ENCODE measurements at regions not wholly inside any gene's neighbourhood (a gene's known extent, or its start where the extent isn't known, plus 50 kb on each side); places are given as distances from the start of the nearest gene placed in this dataset.

DNA sequence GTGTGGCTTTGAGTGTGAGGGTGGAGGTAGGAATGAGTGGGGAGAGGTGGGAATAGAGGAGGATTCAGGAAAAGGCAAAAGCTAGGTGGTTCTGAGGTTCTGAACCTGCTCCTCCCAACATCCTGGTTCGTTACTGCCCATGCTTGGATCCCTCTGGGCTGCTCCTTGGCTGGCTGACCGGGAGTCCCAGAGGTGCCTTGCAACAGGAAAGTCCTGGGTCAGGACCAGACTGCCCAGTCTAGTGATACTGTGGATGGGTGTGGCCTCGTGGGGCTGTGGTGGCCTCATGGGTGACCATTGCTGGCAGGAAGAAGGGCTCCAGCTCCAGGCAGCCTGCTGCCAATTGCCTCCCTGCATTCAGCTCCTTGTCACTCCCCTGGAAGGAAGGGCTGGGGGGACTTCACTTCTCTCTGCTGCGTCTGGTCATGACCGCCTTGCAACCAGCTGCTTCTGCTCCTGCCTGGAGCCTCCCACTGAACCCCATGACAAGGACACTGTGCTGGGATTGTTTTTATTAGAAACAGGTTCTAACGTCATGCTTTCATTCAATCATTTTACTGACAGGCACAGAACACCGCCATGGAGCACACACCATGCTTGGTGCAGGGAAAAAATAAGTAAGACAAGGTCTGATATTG is 61.5 kb upstream of the UBL3 start:
- H2AFZ ChIP-seq (ENCODE audit: low read length), result no peak overlapping the region
- H3K4ac ChIP-seq (replicated peaks; ENCODE audit: insufficient read length, low read depth, low read length), result no peak overlapping the region
- no peak overlapping the region for H3K4me2 ChIP-seq (ENCODE audit: insufficient read depth in 1 of 2, low read depth in 2 of 2, low read length in 2 of 2)
- ChIA-PET POLR2A (ENCODE audit: partially characterized antibody) (no interaction called here), CTCF (ENCODE audit: partially characterized antibody) (interaction anchor here (1.2 to 3.1 kb wide), 5 partner anchors 9 to 140 kb away, joined by 3 to 14 read pairs (median 3); no protein-coding TSS in a partner anchor)
- no peak overlapping the region for H3K18ac ChIP-seq (ENCODE audit: extremely low read depth, low read length)
- H2BK5ac ChIP-seq (ENCODE audit: low read depth, low read length), result no peak overlapping the region
- H3K27me3 ChIP-seq (replicated peaks in 1 of 4; ENCODE audit: control insufficient read depth in 3 of 4, extremely low read depth in 1 of 4, insufficient read depth in 3 of 4, low read length in 3 of 4), result no peaks in the 10 kb centered on the region
- H3K79me2 ChIP-seq (ENCODE audit: control insufficient read depth in 1 of 2, insufficient read depth in 2 of 2, low read length in 2 of 2), result no peaks in the 10 kb centered on the region
- WGBS, 2 experiments (ENCODE audit: extremely low coverage in 1 of 2, insufficient coverage in 1 of 2, insufficient read length in 1 of 2, insufficient replicate concordance in 2 of 2, low coverage in 1 of 2, low lambda C conversion rate in 2 of 2, missing lambda C conversion rate in 1 of 2), result 86% methylated on average over 7 of the region's 7 CpGs; no CpG with 5 or more reads in 1 of the 2 experiments
- no peaks in the 10 kb centered on the region for H3K79me1 ChIP-seq (ENCODE audit: low read depth, low read length)
- H2BK12ac ChIP-seq (ENCODE audit: low read depth, low read length), result no peak overlapping the region
- H3K14ac ChIP-seq (ENCODE audit: insufficient read length), result no peak overlapping the region
- H3K4me1 ChIP-seq (replicated peaks in 1 of 4; ENCODE audit: control insufficient read depth in 3 of 4, insufficient read depth in 4 of 4, low read length in 3 of 4), result no peaks in the 10 kb centered on the region
- TF ChIP-seq RAD21 (IDR thresholded peaks at IDR 0.05 in 1 of 2, conservative IDR thresholded peaks at IDR 0.05 in 1 of 2; ENCODE audit: low read depth in 2 of 2, low read length in 2 of 2) (no peak), BACH1 (IDR thresholded peaks at IDR 0.05; ENCODE audit: low read length) (no peak), EGR1 (IDR thresholded peaks at IDR 0.05; ENCODE audit: borderline replicate concordance, low read depth, low read length) (no peak), TAF7 (optimal IDR thresholded peaks at IDR 0.05; ENCODE audit: borderline replicate concordance, low read depth, low read length) (no peak), JUN (IDR thresholded peaks at IDR 0.05; ENCODE audit: low read depth, low read length) (no peak), SP1 (IDR thresholded peaks at IDR 0.05; ENCODE audit: low read depth, low read length) (no peak), CBX5 (IDR thresholded peaks at IDR 0.05; ENCODE audit: low read depth, low read length) (no peak), HDAC2 (IDR thresholded peaks at IDR 0.05; ENCODE audit: borderline replicate concordance in 1 of 2, low read depth in 2 of 2, low read length in 2 of 2) (no peak), ZNF274 (IDR thresholded peaks at IDR 0.05; ENCODE audit: borderline replicate concordance, extremely low read depth, low read length) (no peak)
- no peak overlapping the region for H2AK5ac ChIP-seq (ENCODE audit: low read depth, low read length)
- no peak overlapping the region for H2BK15ac ChIP-seq (ENCODE audit: low read length)
- H3K36me3 ChIP-seq (ENCODE audit: control insufficient read depth in 2 of 4, insufficient read depth in 4 of 4, low read length in 3 of 4), result no peaks in the 10 kb centered on the region
- H4K91ac ChIP-seq (replicated peaks; ENCODE audit: insufficient read length, low read length), result no peak overlapping the region
- DNase-seq (ENCODE audit: low read depth in 1 of 2, low spot score in 2 of 2) (no peak), FAIRE-seq (no peak)
- H3K4me3 ChIP-seq (ENCODE audit: extremely low read depth in 1 of 4, insufficient read depth in 2 of 4, low read depth in 3 of 4, low read length in 4 of 4), result no peak overlapping the region
- H3K23me2 ChIP-seq (ENCODE audit: low read depth, low read length), result no peaks in the 10 kb centered on the region
- H2BK120ac ChIP-seq (replicated peaks; ENCODE audit: low read depth, low read length), result no peak overlapping the region
- H2BK20ac ChIP-seq (ENCODE audit: low read length), result no peak overlapping the region
- no peaks in the 10 kb centered on the region for H4K20me1 ChIP-seq (replicated peaks in 1 of 2; ENCODE audit: control insufficient read depth in 1 of 2, insufficient read depth in 2 of 2, low read length in 2 of 2)
- no peak overlapping the region for H3K56ac ChIP-seq (replicated peaks; ENCODE audit: insufficient read length, low read depth, low read length)
- H3K9me3 ChIP-seq (ENCODE audit: insufficient read depth in 2 of 2, low read depth in 1 of 2, low read length in 1 of 2), result no peaks in the 10 kb centered on the region
- H3K27ac ChIP-seq (ENCODE audit: low read depth, low read length), result no peak overlapping the region
- no peak overlapping the region for H3K23ac ChIP-seq (ENCODE audit: insufficient read length)
- H3K9ac ChIP-seq (replicated peaks in 1 of 4; ENCODE audit: extremely low read depth in 1 of 4, low read depth in 3 of 4, low read length in 3 of 4), result no peak overlapping the region
- H4K5ac ChIP-seq (ENCODE audit: insufficient read length, low read depth, low read length), result no peak overlapping the region
- H4K8ac ChIP-seq (ENCODE audit: extremely low read depth, insufficient read depth, low read length), result no peak overlapping the region
